ENCODE measurements at regions not wholly inside any gene's neighbourhood (a gene's known extent, or its start where the extent isn't known, plus 50 kb on each side); places are given as distances from the start of the nearest gene placed in this dataset.

- TF ChIP-seq POLR2A (IDR thresholded peaks at IDR 0.05), result no peak
- no peak for TF ChIP-seq CTCF (IDR thresholded peaks at IDR 0.05)
- H3K4me3 ChIP-seq (ENCODE audit: low read depth, poor library complexity, severe bottlenecking), result no peak overlapping the region
- DNase-seq (ENCODE audit: low spot score in 2 of 2), result no peak
- WGBS, 2 donors, result 61% methylated on average over 4 of the region's 4 CpGs
- intact Hi-C loops (cut with DNase I; ENCODE audit: low total_unique reads), result no loop called here
These were observed 191.5 kb upstream of the BLID start for GRCh38 chr11:122307476-122308035.

- DNase-seq (ENCODE audit: low spot score in 2 of 2), result no peak
- intact Hi-C loops (cut with DNase I; ENCODE audit: low total_unique reads), result no loop called here
- TF ChIP-seq POLR2A (IDR thresholded peaks at IDR 0.05) (no peak), CTCF (IDR thresholded peaks at IDR 0.05) (no peak)
- H3K4me3 ChIP-seq (ENCODE audit: low read depth, poor library complexity, severe bottlenecking), result no peak overlapping the region
- 67 to 73% methylated on average over 9 of the region's 9 CpGs for WGBS, 2 donors
These were observed 190.9 kb upstream of the BLID start for GRCh38 chr11:122306831-122307391.

GRCh38 chr11:122305426-122306320, 189.7 kb upstream of the BLID start:
- DNase-seq (ENCODE audit: low spot score in 2 of 2), result no peak
- H3K4me3 ChIP-seq (ENCODE audit: low read depth, poor library complexity, severe bottlenecking), result no peak overlapping the region
- intact Hi-C loops (cut with DNase I; ENCODE audit: low total_unique reads), result no loop called here
- WGBS, 2 donors, result 45 to 55% methylated on average over 9 of the region's 9 CpGs
- TF ChIP-seq CTCF (IDR thresholded peaks at IDR 0.05) (no peak), POLR2A (IDR thresholded peaks at IDR 0.05) (no peak)

GRCh38 chr11:122304973-122305372, 189.0 kb upstream of the BLID start:
- no peak overlapping the region for H3K4me3 ChIP-seq (ENCODE audit: low read depth, poor library complexity, severe bottlenecking)
- no peak for DNase-seq (ENCODE audit: low spot score in 2 of 2)
- TF ChIP-seq CTCF (IDR thresholded peaks at IDR 0.05), result no peak
- no peak for TF ChIP-seq POLR2A (IDR thresholded peaks at IDR 0.05)
- 50% methylated on average over 1 of the region's 1 CpG for WGBS, 2 donors
- intact Hi-C loops (cut with DNase I; ENCODE audit: low total_unique reads), result no loop called here

GRCh38 chr11:122304306-122304705, 188.3 kb upstream of the BLID start:
- 35 to 44% methylated on average over 2 of the region's 2 CpGs for WGBS, 2 donors
- intact Hi-C loops (cut with DNase I; ENCODE audit: low total_unique reads), result no loop called here
- DNase-seq (ENCODE audit: low spot score in 2 of 2), result no peak
- no peak overlapping the region for H3K4me3 ChIP-seq (ENCODE audit: low read depth, poor library complexity, severe bottlenecking)
- TF ChIP-seq CTCF (IDR thresholded peaks at IDR 0.05) (no peak), POLR2A (IDR thresholded peaks at IDR 0.05) (no peak)
